GM08714 (cell line): ENCODE measurements at regions not wholly inside any gene's neighbourhood (a gene's known extent, or its start where the extent isn't known, plus 50 kb on each side); places are given as distances from the start of the nearest gene placed in this dataset.

Source experiments
- H3K4me3 ChIP-seq: fragments of 200-500 bp; sonication (Bioruptor generic); 2 replicates; pipeline ENCODE4 v1.5.1; 2014; ENCODE audit warnings: mild to moderate bottlenecking, low read length, inconsistent platforms
- ZNF274 ChIP-seq: IDR thresholded peaks from 2 replicates; pipeline ENCODE4 v1.6.1; 2012; ENCODE audit warnings: mild to moderate bottlenecking, low read depth, low read length

GRCh38 chr4:115365185-115365584 is 251.8 kb upstream of the NDST4 start:
- no peak overlapping the region for H3K4me3 ChIP-seq
- no peak for TF ChIP-seq ZNF274

GRCh38 chr4:115361781-115362180 is 248.4 kb upstream of the NDST4 start:
- no peak for TF ChIP-seq ZNF274
- no peak overlapping the region for H3K4me3 ChIP-seq

GRCh38 chr4:115360431-115360830 is 247.0 kb upstream of the NDST4 start:
- H3K4me3 ChIP-seq, result no peak overlapping the region
- TF ChIP-seq ZNF274, result no peak

GRCh38 chr4:115357776-115358175 is 244.4 kb upstream of the NDST4 start:
- no peak for TF ChIP-seq ZNF274
- no peak overlapping the region for H3K4me3 ChIP-seq

- no peak overlapping the region for H3K4me3 ChIP-seq
- TF ChIP-seq ZNF274, result no peak
Measured at GRCh38 chr4:115356176-115356575, 242.8 kb upstream of the NDST4 start.

GRCh38 chr4:115355329-115355728 is 241.9 kb upstream of the NDST4 start:
- no peak overlapping the region for H3K4me3 ChIP-seq
- no peak for TF ChIP-seq ZNF274

- H3K4me3 ChIP-seq, result no peak overlapping the region
- TF ChIP-seq ZNF274, result no peak
Measured at GRCh38 chr4:115353370-115353769, 239.9 kb upstream of the NDST4 start.

- H3K4me3 ChIP-seq, result no peak overlapping the region
- TF ChIP-seq ZNF274, result no peak
Measured at GRCh38 chr4:115343171-115343570, 229.8 kb upstream of the NDST4 start.

- no peak for TF ChIP-seq ZNF274
Measured at GRCh38 chr4:115334736-115335411, 221.5 kb upstream of the NDST4 start.

GRCh38 chr4:115332078-115332477 is 218.7 kb upstream of the NDST4 start:
- TF ChIP-seq ZNF274, result no peak
- no peak overlapping the region for H3K4me3 ChIP-seq

More at GRCh38 chr4:115334736-115335411, 221.5 kb upstream of the NDST4 start:
- no peak overlapping the region for H3K4me3 ChIP-seq

- H3K4me3 ChIP-seq, result no peak overlapping the region
- no peak for TF ChIP-seq ZNF274
Measured at GRCh38 chr4:115331241-115331640, 217.8 kb upstream of the NDST4 start.

- no peak overlapping the region for H3K4me3 ChIP-seq
- no peak for TF ChIP-seq ZNF274
Measured at GRCh38 chr4:115325836-115326235, 212.4 kb upstream of the NDST4 start.

- no peak for TF ChIP-seq ZNF274
- H3K4me3 ChIP-seq, result no peak overlapping the region
Measured at GRCh38 chr4:115323106-115323707, 209.8 kb upstream of the NDST4 start.

- no peak overlapping the region for H3K4me3 ChIP-seq
- no peak for TF ChIP-seq ZNF274
Measured at GRCh38 chr4:115315182-115315581, 201.8 kb upstream of the NDST4 start.

GRCh38 chr4:115310641-115311040 is 197.2 kb upstream of the NDST4 start:
- no peak for TF ChIP-seq ZNF274

GRCh38 chr4:115294717-115295116 is 181.3 kb upstream of the NDST4 start:
- no peak overlapping the region for H3K4me3 ChIP-seq
- TF ChIP-seq ZNF274, result no peak

More at GRCh38 chr4:115310641-115311040, 197.2 kb upstream of the NDST4 start:
- no peak overlapping the region for H3K4me3 ChIP-seq

- H3K4me3 ChIP-seq, result no peak overlapping the region
- TF ChIP-seq ZNF274, result no peak
Measured at GRCh38 chr4:115293093-115293462, 179.7 kb upstream of the NDST4 start.
